Inflammatory macrophage treated with lipopolysaccharide for 1 hour (primary cell): ENCODE measurements at regions not wholly inside any gene's neighbourhood (a gene's known extent, or its start where the extent isn't known, plus 50 kb on each side); places are given as distances from the start of the nearest gene placed in this dataset.

Source experiments
- DNase-seq, 2 donors: peaks; one replicate each; pipeline ENCODE4 v3.0.0-alpha.2; 2020 to 2022

GRCh38 chr11:15390857-15391256 lies 276.1 kb downstream of the INSC start:
- DNase-seq = no peak

GRCh38 chr11:15396778-15397177 lies 282.1 kb downstream of the INSC start:
- no peak for DNase-seq

GRCh38 chr11:15406851-15407351 lies 292.2 kb downstream of the INSC start:
- no peak for DNase-seq

- DNase-seq = no peak
These were observed 297.3 kb downstream of the INSC start for GRCh38 chr11:15412054-15412453.

GRCh38 chr11:15418921-15419320 lies 304.2 kb downstream of the INSC start:
- no peak for DNase-seq

- DNase-seq = no peak
These were observed 305.0 kb downstream of the INSC start for GRCh38 chr11:15419696-15420095.

- DNase-seq = no peak
These were observed 315.7 kb downstream of the INSC start for GRCh38 chr11:15430381-15430780.

GRCh38 chr11:15434529-15434928 lies 319.8 kb downstream of the INSC start:
- DNase-seq = no peak

GRCh38 chr11:15446315-15446714 lies 331.6 kb downstream of the INSC start:
- no peak for DNase-seq

GRCh38 chr11:15446929-15447328 lies 332.2 kb downstream of the INSC start:
- no peak for DNase-seq

GRCh38 chr11:15451713-15452112 lies 337.0 kb downstream of the INSC start:
- DNase-seq = no peak

GRCh38 chr11:15453211-15453765 lies 338.6 kb downstream of the INSC start:
- DNase-seq = no peak

GRCh38 chr11:15468466-15468865 lies 353.7 kb downstream of the INSC start:
- DNase-seq = no peak

- DNase-seq = no peak
These were observed 356.5 kb downstream of the INSC start for GRCh38 chr11:15471048-15471894.

- DNase-seq = no peak
These were observed 357.4 kb downstream of the INSC start for GRCh38 chr11:15471895-15472799.

GRCh38 chr11:15473954-15474837 lies 359.5 kb downstream of the INSC start:
- DNase-seq = no peak

GRCh38 chr11:15476371-15476917 lies 361.7 kb downstream of the INSC start:
- DNase-seq = no peak

GRCh38 chr11:15481871-15482270 lies 367.1 kb downstream of the INSC start:
- no peak for DNase-seq

GRCh38 chr11:15483205-15483604 lies 368.5 kb downstream of the INSC start:
- DNase-seq = peak in 1 of 2 donors; percentile 2

GRCh38 chr11:15484398-15484797 lies 369.7 kb downstream of the INSC start:
- DNase-seq = no peak

- DNase-seq = no peak
These were observed 370.7 kb downstream of the INSC start for GRCh38 chr11:15485432-15485831.

- no peak for DNase-seq
These were observed 374.6 kb downstream of the INSC start for GRCh38 chr11:15489281-15489680.
